ENCODE measurements at regions not wholly inside any gene's neighbourhood (a gene's known extent, or its start where the extent isn't known, plus 50 kb on each side); places are given as distances from the start of the nearest gene placed in this dataset.
"Not testable (repeated sequence)": the region's sequence is repeated elsewhere in the genome, so short reads cannot be mapped to it uniquely, and the experiment has no call there.

- DNase-seq (no peak), ATAC-seq (no peak)
- intact Hi-C loops (cut with DNase I, micrococcal nuclease): no loop called here
Observed at GRCh38 chr18:70705831-70706416, 417.1 kb downstream of the SOCS6 start.

- no peak for ATAC-seq
- intact Hi-C loops (cut with DNase I, micrococcal nuclease): no loop called here
Observed at GRCh38 chr18:70700496-70700895, 411.7 kb downstream of the SOCS6 start.

GRCh38 chr18:70698574-70698973, 409.7 kb downstream of the SOCS6 start:
- no peak for DNase-seq
- intact Hi-C loops (cut with DNase I, micrococcal nuclease): no loop called here
- ATAC-seq: no peak

More at GRCh38 chr18:70700496-70700895, 411.7 kb downstream of the SOCS6 start:
- DNase-seq: no peak

GRCh38 chr18:70693246-70693645, 404.4 kb downstream of the SOCS6 start:
- intact Hi-C loops (cut with DNase I, micrococcal nuclease): no loop called here
- ATAC-seq (no peak), DNase-seq (no peak)

GRCh38 chr18:70689765-70690164, 400.9 kb downstream of the SOCS6 start:
- DNase-seq; intact Hi-C loops (cut with DNase I, micrococcal nuclease); ATAC-seq: not testable (repeated sequence)

GRCh38 chr18:70688286-70688685, 399.4 kb downstream of the SOCS6 start:
- intact Hi-C loops (cut with DNase I, micrococcal nuclease): no loop called here
- ATAC-seq (no peak), DNase-seq (no peak)

GRCh38 chr18:70684821-70685220, 396.0 kb downstream of the SOCS6 start:
- ATAC-seq (no peak), DNase-seq (no peak)
- intact Hi-C loops (cut with DNase I, micrococcal nuclease): no loop called here

- intact Hi-C loops (cut with DNase I, micrococcal nuclease): no loop called here
- DNase-seq (no peak), ATAC-seq (no peak)
Observed at GRCh38 chr18:70683263-70683662, 394.4 kb downstream of the SOCS6 start.

GRCh38 chr18:70674896-70675295, 386.1 kb downstream of the SOCS6 start:
- no peak for ATAC-seq

GRCh38 chr18:70673831-70674230, 385.0 kb downstream of the SOCS6 start:
- DNase-seq (no peak), ATAC-seq (no peak)
- intact Hi-C loops (cut with DNase I, micrococcal nuclease): no loop called here

More at GRCh38 chr18:70674896-70675295, 386.1 kb downstream of the SOCS6 start:
- DNase-seq: no peak
- intact Hi-C loops (cut with DNase I, micrococcal nuclease): no loop called here

GRCh38 chr18:70672581-70672980, 383.7 kb downstream of the SOCS6 start:
- ATAC-seq: no peak
- intact Hi-C loops (cut with DNase I, micrococcal nuclease): no loop called here
- DNase-seq: no peak

- intact Hi-C loops (cut with DNase I, micrococcal nuclease): no loop called here
- no peak for DNase-seq
Observed at GRCh38 chr18:70671889-70672565, 383.2 kb downstream of the SOCS6 start.

GRCh38 chr18:70666936-70667335, 378.1 kb downstream of the SOCS6 start:
- intact Hi-C loops (cut with DNase I, micrococcal nuclease): no loop called here
- DNase-seq (no peak), ATAC-seq (no peak)

More at GRCh38 chr18:70671889-70672565, 383.2 kb downstream of the SOCS6 start:
- no peak for ATAC-seq

GRCh38 chr18:70663141-70663540, 374.3 kb downstream of the SOCS6 start:
- ATAC-seq (no peak), DNase-seq (no peak)
- intact Hi-C loops (cut with DNase I, micrococcal nuclease): no loop called here

GRCh38 chr18:70662588-70662987, 373.7 kb downstream of the SOCS6 start:
- ATAC-seq (no peak), DNase-seq (no peak)
- intact Hi-C loops (cut with DNase I, micrococcal nuclease): no loop called here

- intact Hi-C loops (cut with DNase I, micrococcal nuclease): no loop called here
- ATAC-seq: no peak
- DNase-seq: no peak
Observed at GRCh38 chr18:70659036-70659925, 370.4 kb downstream of the SOCS6 start.

- DNase-seq: no peak
- intact Hi-C loops (cut with DNase I, micrococcal nuclease): no loop called here
- ATAC-seq: no peak
Observed at GRCh38 chr18:70653671-70654070, 364.8 kb downstream of the SOCS6 start.

- intact Hi-C loops (cut with DNase I, micrococcal nuclease): no loop called here
- DNase-seq: no peak
- ATAC-seq: no peak
Observed at GRCh38 chr18:70650878-70651277, 362.0 kb downstream of the SOCS6 start.

- intact Hi-C loops (cut with DNase I, micrococcal nuclease): no loop called here
- no peak for ATAC-seq
- DNase-seq: no peak
Observed at GRCh38 chr18:70649683-70650082, 360.8 kb downstream of the SOCS6 start.

GRCh38 chr18:70645971-70646370, 357.1 kb downstream of the SOCS6 start:
- ATAC-seq: no peak
- intact Hi-C loops (cut with DNase I, micrococcal nuclease): no loop called here
- no peak for DNase-seq
